ENCODE measurements at regions not wholly inside any gene's neighbourhood (a gene's known extent, or its start where the extent isn't known, plus 50 kb on each side); places are given as distances from the start of the nearest gene placed in this dataset.

DNA sequence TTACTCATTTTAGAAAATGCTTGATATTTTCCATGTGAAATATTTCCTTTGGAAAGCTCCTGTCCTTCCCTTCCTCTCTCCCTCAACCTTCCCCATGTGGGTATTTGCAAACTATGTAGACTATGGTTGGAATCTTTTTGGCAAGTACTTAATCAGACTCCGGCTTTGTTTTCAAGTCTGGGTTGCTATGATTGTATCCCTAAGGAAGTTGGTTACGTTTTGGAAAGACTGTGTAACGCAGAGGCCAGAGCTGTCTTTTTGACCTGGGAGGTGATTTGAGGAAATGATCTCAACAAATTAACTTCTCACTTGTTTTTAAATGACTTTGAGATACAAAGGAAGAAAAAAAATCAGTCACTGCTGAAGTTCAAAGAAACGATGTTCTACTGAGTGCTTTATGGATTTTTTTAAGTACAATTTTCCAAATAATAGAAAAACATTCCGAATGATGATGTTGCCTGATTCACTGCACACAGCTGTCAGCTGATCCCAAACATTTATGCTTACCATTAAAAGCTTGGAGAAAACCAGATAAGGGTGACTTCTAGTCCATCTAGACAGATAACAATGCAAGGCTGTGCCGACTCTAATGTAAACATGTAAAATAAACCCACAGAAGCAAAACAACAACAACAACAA lies 145.5 kb upstream of the CELF2 start:
- H3K4me1 ChIP-seq, result peaks cover 0 to 32% (median 25%) of the 10 kb centered on the region in 4 donors
- DNase-seq, result no peak
- no peaks in the 10 kb centered on the region for H3K9me3 ChIP-seq
- H3K27me3 ChIP-seq, result no peaks in the 10 kb centered on the region
- 9 to 32% methylated on average over 6 of the region's 6 CpGs for WGBS, 2 donors
- intact Hi-C loops (cut with DNase I), result loop anchor here (5.0 kb wide), 2 partner anchors 40 to 75 kb away; no protein-coding TSS in a partner anchor
- H3K36me3 ChIP-seq, result no peaks in the 10 kb centered on the region
- no peak overlapping the region for H3K4me3 ChIP-seq
- TF ChIP-seq, protein P1, sequence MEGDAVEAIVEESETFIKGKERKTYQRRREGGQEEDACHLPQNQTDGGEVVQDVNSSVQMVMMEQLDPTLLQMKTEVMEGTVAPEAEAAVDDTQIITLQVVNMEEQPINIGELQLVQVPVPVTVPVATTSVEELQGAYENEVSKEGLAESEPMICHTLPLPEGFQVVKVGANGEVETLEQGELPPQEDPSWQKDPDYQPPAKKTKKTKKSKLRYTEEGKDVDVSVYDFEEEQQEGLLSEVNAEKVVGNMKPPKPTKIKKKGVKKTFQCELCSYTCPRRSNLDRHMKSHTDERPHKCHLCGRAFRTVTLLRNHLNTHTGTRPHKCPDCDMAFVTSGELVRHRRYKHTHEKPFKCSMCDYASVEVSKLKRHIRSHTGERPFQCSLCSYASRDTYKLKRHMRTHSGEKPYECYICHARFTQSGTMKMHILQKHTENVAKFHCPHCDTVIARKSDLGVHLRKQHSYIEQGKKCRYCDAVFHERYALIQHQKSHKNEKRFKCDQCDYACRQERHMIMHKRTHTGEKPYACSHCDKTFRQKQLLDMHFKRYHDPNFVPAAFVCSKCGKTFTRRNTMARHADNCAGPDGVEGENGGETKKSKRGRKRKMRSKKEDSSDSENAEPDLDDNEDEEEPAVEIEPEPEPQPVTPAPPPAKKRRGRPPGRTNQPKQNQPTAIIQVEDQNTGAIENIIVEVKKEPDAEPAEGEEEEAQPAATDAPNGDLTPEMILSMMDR (IDR thresholded peaks at IDR 0.05), result no peak
- TF ChIP-seq EP300 (IDR thresholded peaks at IDR 0.05) (peak in 3 of 4 donors; percentile 10 to 59 (median 29)), POLR2A (IDR thresholded peaks at IDR 0.05) (no peak), POLR2AphosphoS5 (IDR thresholded peaks at IDR 0.05) (peak in 3 of 4 donors; percentile 8 to 60 (median 45))
- peak overlapping the region; percentile 53 to 79 (median 70) for H3K27ac ChIP-seq

DNA sequence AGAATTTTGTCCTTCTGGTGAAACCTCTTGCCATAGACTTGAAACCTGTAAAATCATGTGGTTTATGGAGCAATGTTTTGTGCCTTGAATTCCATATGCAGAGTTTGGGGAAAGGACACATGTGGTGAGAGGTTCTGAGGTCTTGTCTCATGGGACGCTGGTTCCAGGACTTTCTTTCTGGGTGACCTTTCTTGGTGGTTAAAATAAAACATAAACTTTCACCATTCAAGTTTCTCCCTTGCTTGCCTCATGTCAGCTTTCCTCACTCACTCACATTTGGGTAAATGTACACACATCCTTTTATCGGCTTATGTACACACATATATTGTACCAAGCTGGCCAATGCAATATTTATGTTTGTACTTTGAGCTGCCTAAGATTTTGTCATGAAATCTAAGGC lies 144.9 kb upstream of the CELF2 start:
- peaks cover 0 to 32% (median 25%) of the 10 kb centered on the region in 4 donors for H3K4me1 ChIP-seq
- no peaks in the 10 kb centered on the region for H3K27me3 ChIP-seq
- no peak overlapping the region for H3K4me3 ChIP-seq
- WGBS, 2 donors, result 16 to 64% methylated on average over 2 of the region's 2 CpGs
- no peaks in the 10 kb centered on the region for H3K9me3 ChIP-seq
- TF ChIP-seq, protein P1 (IDR thresholded peaks at IDR 0.05), result no peak
- no peak for TF ChIP-seq POLR2AphosphoS5 (IDR thresholded peaks at IDR 0.05)
- TF ChIP-seq POLR2A (IDR thresholded peaks at IDR 0.05), result no peak
- no peak for TF ChIP-seq EP300 (IDR thresholded peaks at IDR 0.05)
- intact Hi-C loops (cut with DNase I), result loop anchor here (5.0 kb wide), 2 partner anchors 40 to 75 kb away; no protein-coding TSS in a partner anchor
- no peak for DNase-seq
- H3K36me3 ChIP-seq, result no peaks in the 10 kb centered on the region
- H3K27ac ChIP-seq, result peak overlapping the region; percentile 53 to 79 (median 70)

DNA sequence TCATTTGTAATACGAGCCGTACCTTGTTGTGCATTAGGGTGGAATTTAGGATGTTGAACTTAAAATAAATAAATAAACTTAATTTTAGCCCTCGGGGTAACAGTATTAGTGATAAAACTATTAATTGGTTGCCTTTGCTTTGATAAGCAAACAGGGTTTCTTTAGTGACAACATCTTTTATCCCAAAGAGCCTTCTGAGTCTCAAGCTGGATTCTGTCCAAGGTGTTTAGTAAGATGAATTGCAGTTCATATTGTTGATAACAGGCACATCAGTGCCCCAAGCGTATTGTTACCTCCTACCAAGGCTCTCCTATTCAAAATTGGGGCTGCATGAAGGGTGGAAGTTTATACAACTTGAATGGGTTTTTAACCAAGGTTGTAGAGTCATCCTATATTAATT lies 144.4 kb upstream of the CELF2 start:
- H3K36me3 ChIP-seq, result no peaks in the 10 kb centered on the region
- WGBS, 2 donors, result 15 to 69% methylated on average over 4 of the region's 4 CpGs
- intact Hi-C loops (cut with DNase I), result loop anchor here (5.0 kb wide), 2 partner anchors 39 to 76 kb away; no protein-coding TSS in a partner anchor
- H3K27me3 ChIP-seq, result no peaks in the 10 kb centered on the region
- peaks cover 0 to 32% (median 25%) of the 10 kb centered on the region in 4 donors for H3K4me1 ChIP-seq
- TF ChIP-seq EP300 (IDR thresholded peaks at IDR 0.05) (no peak), POLR2AphosphoS5 (IDR thresholded peaks at IDR 0.05) (no peak), POLR2A (IDR thresholded peaks at IDR 0.05) (no peak)
- TF ChIP-seq, protein P1 (IDR thresholded peaks at IDR 0.05), result no peak
- no peak for DNase-seq
- H3K4me3 ChIP-seq, result no peak overlapping the region
- H3K27ac ChIP-seq, result peak overlapping the region in 2 of 4 donors; percentile 76 to 79
- no peaks in the 10 kb centered on the region for H3K9me3 ChIP-seq

DNA sequence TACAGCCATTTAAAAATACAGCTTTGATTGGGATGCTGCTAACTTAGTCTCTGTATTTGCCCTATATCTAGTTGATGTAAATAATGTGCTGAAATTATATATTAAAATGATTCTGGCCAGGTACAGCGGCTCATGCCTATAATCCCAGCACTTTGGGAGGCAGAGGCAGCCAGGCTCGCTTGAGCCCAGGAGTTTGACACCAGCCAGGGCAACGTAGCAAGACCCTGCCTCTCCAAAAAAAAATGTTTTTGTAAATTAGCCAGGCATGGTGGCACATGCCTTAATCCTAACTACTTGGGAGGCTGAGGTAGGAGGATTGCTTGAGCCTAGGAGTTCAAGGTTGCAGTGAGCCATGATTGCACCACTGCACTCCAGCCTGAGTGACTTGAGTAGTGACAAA lies 143.8 kb upstream of the CELF2 start:
- no peak overlapping the region for H3K4me3 ChIP-seq
- TF ChIP-seq POLR2AphosphoS5 (IDR thresholded peaks at IDR 0.05) (no peak), POLR2A (IDR thresholded peaks at IDR 0.05) (no peak), EP300 (IDR thresholded peaks at IDR 0.05) (no peak)
- TF ChIP-seq, protein P1 (IDR thresholded peaks at IDR 0.05), result no peak
- intact Hi-C loops (cut with DNase I), result loop anchor here (5.0 kb wide), 2 partner anchors 38 to 77 kb away; no protein-coding TSS in a partner anchor
- H3K9me3 ChIP-seq, result no peaks in the 10 kb centered on the region
- no peaks in the 10 kb centered on the region for H3K27me3 ChIP-seq
- 92 to 93% methylated on average over 3 of the region's 3 CpGs for WGBS, 2 donors
- H3K36me3 ChIP-seq, result no peaks in the 10 kb centered on the region
- peaks cover 0 to 36% (median 26%) of the 10 kb centered on the region in 4 donors for H3K4me1 ChIP-seq
- DNase-seq, result no peak
- H3K27ac ChIP-seq, result no peak overlapping the region
